ENCODE measurements at regions not wholly inside any gene's neighbourhood (a gene's known extent, or its start where the extent isn't known, plus 50 kb on each side); places are given as distances from the start of the nearest gene placed in this dataset.

GRCh38 chr6:155645325-155645724 lies 189.7 kb upstream of the NOX3 start:
- H2AFZ ChIP-seq (ENCODE audit: low read depth, low read length), result peak overlapping the region; percentile 5
- H3K4me2 ChIP-seq (ENCODE audit: low read length), result no peak overlapping the region

DNA sequence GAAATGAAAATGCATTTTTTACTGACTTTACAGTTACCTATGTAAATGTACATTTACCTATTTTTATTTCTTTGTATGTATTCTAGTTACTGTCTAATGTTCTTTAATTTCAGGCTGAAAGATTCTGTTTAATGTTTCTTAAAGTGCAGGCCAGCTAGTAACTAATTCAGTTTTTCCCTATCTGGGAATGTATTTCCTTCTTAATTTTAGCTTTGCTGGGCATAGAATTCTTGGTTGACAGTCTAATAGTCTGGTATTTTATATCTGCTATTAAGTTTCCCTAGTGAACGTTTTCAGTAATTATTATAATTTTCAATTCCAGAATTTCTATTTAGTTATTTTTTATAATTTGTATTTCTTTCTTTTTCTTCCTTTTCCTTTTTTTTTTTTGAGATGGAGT lies 186.0 kb upstream of the NOX3 start:
- Histone ChIP-seq H2AFZ (ENCODE audit: low read depth, low read length) (no peak overlapping the region), H3K27me3 (ENCODE audit: insufficient read depth, low read depth, low read length) (no peaks in the 10 kb centered on the region)

More at GRCh38 chr6:155645325-155645724, 189.7 kb upstream of the NOX3 start:
- Histone ChIP-seq H3K27me3 (ENCODE audit: insufficient read depth, low read depth, low read length) (no peaks in the 10 kb centered on the region), H3K9ac (ENCODE audit: low read length) (no peak overlapping the region), H3K36me3 (ENCODE audit: insufficient read depth, low read length) (no peaks in the 10 kb centered on the region), H3K4me3 (ENCODE audit: low read length) (no peak overlapping the region), H4K20me1 (ENCODE audit: insufficient read depth) (no peaks in the 10 kb centered on the region), H3F3A (ENCODE audit: insufficient read depth, low read length, poor library complexity, severe bottlenecking) (no peaks in the 10 kb centered on the region), H3K27ac (ENCODE audit: low read length) (no peak overlapping the region), H3K79me2 (replicated peaks; ENCODE audit: insufficient read depth, low read length) (no peaks in the 10 kb centered on the region), H3K9me2 (ENCODE audit: insufficient read depth, low read length) (no peaks in the 10 kb centered on the region), H3K9me3 (ENCODE audit: low read length) (no peaks in the 10 kb centered on the region)
- TF ChIP-seq MXI1 (conservative IDR thresholded peaks at IDR 0.05; ENCODE audit: poor library complexity, severe bottlenecking) (no peak), POLR2AphosphoS5 (IDR thresholded peaks at IDR 0.05) (no peak), TAF1 (IDR thresholded peaks at IDR 0.05; ENCODE audit: low read depth) (no peak), RAD21 (conservative IDR thresholded peaks at IDR 0.05) (no peak), SMC3 (conservative IDR thresholded peaks at IDR 0.05; ENCODE audit: poor library complexity) (no peak), EP300 (conservative IDR thresholded peaks at IDR 0.05; ENCODE audit: poor library complexity, severe bottlenecking) (no peak), EZH2 (IDR thresholded peaks at IDR 0.05; ENCODE audit: borderline replicate concordance, insufficient read depth, low read length, poor library complexity, severe bottlenecking) (no peak)
- TF ChIP-seq, protein P1, sequence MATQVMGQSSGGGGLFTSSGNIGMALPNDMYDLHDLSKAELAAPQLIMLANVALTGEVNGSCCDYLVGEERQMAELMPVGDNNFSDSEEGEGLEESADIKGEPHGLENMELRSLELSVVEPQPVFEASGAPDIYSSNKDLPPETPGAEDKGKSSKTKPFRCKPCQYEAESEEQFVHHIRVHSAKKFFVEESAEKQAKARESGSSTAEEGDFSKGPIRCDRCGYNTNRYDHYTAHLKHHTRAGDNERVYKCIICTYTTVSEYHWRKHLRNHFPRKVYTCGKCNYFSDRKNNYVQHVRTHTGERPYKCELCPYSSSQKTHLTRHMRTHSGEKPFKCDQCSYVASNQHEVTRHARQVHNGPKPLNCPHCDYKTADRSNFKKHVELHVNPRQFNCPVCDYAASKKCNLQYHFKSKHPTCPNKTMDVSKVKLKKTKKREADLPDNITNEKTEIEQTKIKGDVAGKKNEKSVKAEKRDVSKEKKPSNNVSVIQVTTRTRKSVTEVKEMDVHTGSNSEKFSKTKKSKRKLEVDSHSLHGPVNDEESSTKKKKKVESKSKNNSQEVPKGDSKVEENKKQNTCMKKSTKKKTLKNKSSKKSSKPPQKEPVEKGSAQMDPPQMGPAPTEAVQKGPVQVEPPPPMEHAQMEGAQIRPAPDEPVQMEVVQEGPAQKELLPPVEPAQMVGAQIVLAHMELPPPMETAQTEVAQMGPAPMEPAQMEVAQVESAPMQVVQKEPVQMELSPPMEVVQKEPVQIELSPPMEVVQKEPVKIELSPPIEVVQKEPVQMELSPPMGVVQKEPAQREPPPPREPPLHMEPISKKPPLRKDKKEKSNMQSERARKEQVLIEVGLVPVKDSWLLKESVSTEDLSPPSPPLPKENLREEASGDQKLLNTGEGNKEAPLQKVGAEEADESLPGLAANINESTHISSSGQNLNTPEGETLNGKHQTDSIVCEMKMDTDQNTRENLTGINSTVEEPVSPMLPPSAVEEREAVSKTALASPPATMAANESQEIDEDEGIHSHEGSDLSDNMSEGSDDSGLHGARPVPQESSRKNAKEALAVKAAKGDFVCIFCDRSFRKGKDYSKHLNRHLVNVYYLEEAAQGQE (IDR thresholded peaks at IDR 0.05; ENCODE audit: borderline replicate concordance), result no peak
- TF ChIP-seq, protein P2, sequence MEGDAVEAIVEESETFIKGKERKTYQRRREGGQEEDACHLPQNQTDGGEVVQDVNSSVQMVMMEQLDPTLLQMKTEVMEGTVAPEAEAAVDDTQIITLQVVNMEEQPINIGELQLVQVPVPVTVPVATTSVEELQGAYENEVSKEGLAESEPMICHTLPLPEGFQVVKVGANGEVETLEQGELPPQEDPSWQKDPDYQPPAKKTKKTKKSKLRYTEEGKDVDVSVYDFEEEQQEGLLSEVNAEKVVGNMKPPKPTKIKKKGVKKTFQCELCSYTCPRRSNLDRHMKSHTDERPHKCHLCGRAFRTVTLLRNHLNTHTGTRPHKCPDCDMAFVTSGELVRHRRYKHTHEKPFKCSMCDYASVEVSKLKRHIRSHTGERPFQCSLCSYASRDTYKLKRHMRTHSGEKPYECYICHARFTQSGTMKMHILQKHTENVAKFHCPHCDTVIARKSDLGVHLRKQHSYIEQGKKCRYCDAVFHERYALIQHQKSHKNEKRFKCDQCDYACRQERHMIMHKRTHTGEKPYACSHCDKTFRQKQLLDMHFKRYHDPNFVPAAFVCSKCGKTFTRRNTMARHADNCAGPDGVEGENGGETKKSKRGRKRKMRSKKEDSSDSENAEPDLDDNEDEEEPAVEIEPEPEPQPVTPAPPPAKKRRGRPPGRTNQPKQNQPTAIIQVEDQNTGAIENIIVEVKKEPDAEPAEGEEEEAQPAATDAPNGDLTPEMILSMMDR (IDR thresholded peaks at IDR 0.05; ENCODE audit: poor library complexity, severe bottlenecking), result no peak

More for the DNA sequence above, 186.0 kb upstream of the NOX3 start:
- H3K9ac ChIP-seq (ENCODE audit: low read length), result no peak overlapping the region
- H4K20me1 ChIP-seq (ENCODE audit: insufficient read depth), result no peaks in the 10 kb centered on the region
- H3K4me3 ChIP-seq (ENCODE audit: low read length), result no peak overlapping the region
- no peaks in the 10 kb centered on the region for H3F3A ChIP-seq (ENCODE audit: insufficient read depth, low read length, poor library complexity, severe bottlenecking)
- no peak overlapping the region for H3K4me2 ChIP-seq (ENCODE audit: low read length)
- TF ChIP-seq, protein P2 (IDR thresholded peaks at IDR 0.05; ENCODE audit: poor library complexity, severe bottlenecking), result no peak
- no peak for TF ChIP-seq TAF1 (IDR thresholded peaks at IDR 0.05; ENCODE audit: low read depth)
- H3K36me3 ChIP-seq (ENCODE audit: insufficient read depth, low read length), result no peaks in the 10 kb centered on the region
- H3K9me2 ChIP-seq (ENCODE audit: insufficient read depth, low read length), result no peaks in the 10 kb centered on the region
- H3K79me2 ChIP-seq (replicated peaks; ENCODE audit: insufficient read depth, low read length), result no peaks in the 10 kb centered on the region
- H3K27ac ChIP-seq (ENCODE audit: low read length), result no peak overlapping the region
- no peaks in the 10 kb centered on the region for H3K9me3 ChIP-seq (ENCODE audit: low read length)

All from neural cell (in vitro differentiated cells).